GM19372 (cell line): ENCODE measurements at regions not wholly inside any gene's neighbourhood (a gene's known extent, or its start where the extent isn't known, plus 50 kb on each side); places are given as distances from the start of the nearest gene placed in this dataset.

Experiments
- ATAC-seq: cut with Tn5 transposase; IDR thresholded peaks from one replicate; pipeline ENCODE4 v1.9.1; 2021; ENCODE audit warnings: mild to moderate bottlenecking, low read depth, moderate library complexity; ENCODE audit not compliant: unreplicated experiment

GRCh38 chr18:73274812-73275621 lies 407.2 kb upstream of the NETO1 start:
- ATAC-seq, result no peak

- ATAC-seq, result no peak
These were observed 403.3 kb upstream of the NETO1 start for GRCh38 chr18:73270920-73271634.

- ATAC-seq, result no peak
These were observed 396.8 kb upstream of the NETO1 start for GRCh38 chr18:73264562-73264921.

DNA sequence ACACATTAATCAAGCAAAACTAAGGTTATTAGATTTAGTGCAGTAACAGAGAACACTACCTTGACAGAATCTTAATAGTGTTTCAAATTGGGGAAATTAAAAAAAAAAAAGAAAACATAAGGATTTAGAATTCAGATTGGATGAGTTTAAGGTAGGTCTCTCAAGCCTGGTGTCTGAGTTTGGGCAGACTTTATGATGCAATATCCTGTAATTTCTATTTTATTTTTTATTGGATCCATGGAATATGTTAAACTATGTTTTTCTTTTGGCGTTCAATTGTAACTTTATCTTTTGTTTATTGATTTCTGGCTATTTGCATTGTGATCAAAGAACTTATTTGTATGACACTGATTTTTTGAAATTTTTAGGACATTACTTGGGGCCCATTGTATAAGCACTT lies 394.1 kb upstream of the NETO1 start:
- no peak for ATAC-seq

- no peak for ATAC-seq
These were observed 393.5 kb upstream of the NETO1 start for GRCh38 chr18:73261243-73261642.

DNA sequence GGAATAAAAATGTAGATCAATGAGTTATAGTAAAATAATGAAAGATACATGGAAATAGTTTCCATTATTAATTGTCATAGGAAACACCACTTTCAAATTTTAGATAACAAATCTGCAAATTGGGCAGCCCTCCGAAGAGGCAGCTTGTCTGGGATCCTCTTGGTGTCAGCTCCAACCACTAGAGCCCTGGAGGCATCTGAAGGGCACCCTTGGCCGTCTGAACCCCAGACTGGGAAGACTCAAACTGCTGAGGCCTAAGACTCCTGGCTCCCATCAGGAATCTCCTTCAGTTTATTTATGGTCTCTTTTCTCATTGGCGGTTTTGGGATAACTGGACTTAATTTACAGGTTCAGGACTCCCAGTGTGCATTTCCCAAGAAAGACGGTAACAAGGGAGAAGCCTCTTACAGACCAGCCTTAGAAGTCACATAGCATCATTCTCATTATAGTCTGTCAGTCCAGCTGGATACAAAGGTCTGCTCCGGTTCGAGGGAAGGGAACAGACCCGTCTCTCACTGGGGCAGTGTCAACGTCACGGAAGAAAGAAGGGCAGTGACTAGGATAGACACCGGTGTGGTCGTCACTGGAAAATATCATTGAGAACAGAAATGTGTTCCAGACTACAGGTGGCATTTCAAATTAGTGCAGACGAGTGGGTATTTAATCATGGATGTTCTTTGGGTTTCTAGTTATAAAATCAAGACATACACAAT lies 390.7 kb upstream of the NETO1 start:
- ATAC-seq, result no peak

DNA sequence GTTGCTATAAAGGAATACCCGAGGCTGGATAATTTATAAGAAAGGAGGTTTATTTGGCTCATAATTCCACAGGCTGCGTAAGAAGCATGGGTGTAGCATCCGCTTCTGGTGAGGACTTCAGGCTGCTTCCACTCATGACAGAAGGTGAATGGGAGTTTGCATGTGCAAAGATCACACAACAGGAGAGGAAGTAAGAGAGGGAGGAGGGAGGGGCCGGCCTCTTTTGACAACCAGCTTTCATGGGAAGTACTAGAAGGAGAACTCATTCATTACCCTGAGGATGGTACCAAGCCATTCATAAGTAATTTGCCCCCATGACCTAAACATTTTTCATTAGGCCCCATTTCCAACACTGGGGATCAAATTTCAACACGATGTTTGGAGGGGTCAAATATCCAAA lies 386.8 kb upstream of the NETO1 start:
- ATAC-seq, result no peak

DNA sequence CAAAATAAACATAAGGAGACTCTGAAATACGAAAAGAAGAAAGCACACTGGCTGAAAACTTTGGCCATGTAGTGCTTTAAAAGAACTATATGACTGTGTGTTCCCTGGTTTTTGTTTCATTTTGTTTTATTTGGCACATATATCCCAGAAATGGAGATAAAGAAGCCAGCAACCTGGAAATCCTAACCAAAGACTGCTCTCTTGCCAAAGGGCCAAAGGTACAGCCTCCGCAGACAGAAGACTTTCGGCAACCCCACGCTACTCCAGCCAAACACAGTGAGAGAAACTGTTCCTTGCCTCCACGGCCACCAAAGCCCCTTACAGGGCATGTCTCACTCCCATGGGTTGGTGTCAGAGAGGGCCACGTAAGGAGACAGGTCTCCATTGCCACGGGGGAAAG lies 381.2 kb upstream of the NETO1 start:
- no peak for ATAC-seq

DNA sequence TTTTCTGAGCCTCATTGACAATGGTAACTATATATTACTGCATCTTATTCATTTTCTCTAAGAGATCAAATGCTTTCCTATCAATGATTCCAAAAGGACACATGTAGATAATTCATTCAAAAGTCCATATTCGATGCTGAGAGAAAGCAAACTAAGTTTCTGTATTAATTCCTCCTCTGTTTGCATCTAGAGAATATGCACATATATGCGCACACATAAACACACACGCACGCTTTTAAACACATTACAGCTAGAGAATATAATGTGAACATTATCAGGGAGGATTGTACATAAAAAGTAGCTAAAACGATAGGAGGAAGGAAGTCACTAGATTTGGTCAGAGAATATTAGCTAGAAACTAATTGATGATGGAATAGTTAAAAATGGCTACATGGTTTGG lies 379.0 kb upstream of the NETO1 start:
- ATAC-seq, result no peak

- no peak for ATAC-seq
These were observed 377.6 kb upstream of the NETO1 start for GRCh38 chr18:73245345-73245744.

DNA sequence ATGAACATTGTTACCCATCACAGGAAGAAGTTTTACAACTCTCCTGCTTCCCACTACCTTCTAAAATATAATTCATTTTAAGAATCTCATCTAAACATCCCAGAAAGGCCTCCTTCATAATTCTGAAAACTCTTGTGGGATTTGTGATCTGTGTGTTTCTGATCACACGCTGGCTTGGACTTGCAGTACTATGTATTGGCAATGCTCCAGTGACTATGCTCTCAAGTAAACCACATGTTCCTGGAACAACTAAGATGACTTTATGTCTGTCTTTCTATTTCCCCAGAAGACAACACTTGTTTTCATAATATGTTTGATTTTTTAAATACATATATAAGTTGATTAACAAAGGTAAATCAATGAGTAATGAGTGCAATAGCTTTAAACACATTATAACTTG lies 376.6 kb upstream of the NETO1 start:
- ATAC-seq, result no peak

- ATAC-seq, result no peak
These were observed 373.1 kb upstream of the NETO1 start for GRCh38 chr18:73240899-73241298.

DNA sequence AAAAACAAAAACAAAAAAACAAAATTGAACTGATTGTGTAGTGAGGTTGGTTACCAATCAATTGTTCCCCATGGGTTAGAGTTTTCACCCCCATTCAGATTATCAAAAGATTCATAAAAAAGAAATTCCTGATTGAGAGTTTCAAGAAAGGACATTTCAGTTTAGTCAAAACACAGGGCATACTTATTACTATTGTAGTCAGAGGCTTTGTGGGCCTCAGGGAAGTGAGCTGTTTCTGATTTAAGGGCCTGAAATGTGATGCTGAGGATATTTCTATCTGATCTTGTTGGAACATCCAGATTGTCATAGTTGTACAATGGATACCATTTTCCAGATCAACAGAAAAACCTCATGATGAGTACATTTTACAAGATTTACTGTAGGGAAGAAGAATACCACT lies 368.1 kb upstream of the NETO1 start:
- no peak for ATAC-seq

DNA sequence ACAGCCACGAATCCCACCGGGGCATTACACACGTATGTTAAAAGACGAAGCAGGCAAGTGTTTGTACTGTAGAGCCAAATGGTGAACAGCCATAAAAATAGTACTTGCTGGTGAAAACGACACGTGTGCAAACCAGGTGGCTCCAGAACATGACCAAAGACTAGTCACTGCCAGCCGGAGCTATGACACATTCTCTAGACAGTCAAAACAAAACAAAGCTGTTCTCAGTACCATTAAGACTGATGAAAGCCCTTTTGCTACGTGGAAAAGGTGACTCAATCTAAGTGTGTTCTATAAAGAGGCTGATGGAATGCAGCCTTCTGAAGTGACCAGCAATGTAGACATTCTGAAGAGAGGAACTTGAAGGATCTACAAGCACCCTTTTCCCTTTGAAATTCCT lies 367.7 kb upstream of the NETO1 start:
- ATAC-seq, result peak; percentile 84

DNA sequence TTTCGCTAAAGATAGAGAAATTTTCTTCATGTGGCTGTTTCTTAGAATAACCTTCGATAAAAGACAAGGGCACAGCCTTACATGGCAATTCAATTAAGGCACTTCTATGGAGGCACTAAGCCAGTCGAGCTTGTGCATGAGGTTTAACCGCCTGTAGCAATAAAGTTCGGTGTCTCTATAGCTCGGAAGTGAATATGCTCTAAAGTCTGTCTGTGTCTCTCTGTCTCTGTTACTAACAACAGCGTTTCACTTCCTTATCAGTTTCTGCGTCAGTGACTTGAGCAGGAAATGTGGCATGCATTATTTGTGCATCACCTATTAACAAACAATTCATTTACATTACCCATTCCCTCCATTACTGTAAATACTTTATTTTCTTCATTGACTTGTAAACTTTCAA lies 365.1 kb upstream of the NETO1 start:
- ATAC-seq, result peak; percentile 73

DNA sequence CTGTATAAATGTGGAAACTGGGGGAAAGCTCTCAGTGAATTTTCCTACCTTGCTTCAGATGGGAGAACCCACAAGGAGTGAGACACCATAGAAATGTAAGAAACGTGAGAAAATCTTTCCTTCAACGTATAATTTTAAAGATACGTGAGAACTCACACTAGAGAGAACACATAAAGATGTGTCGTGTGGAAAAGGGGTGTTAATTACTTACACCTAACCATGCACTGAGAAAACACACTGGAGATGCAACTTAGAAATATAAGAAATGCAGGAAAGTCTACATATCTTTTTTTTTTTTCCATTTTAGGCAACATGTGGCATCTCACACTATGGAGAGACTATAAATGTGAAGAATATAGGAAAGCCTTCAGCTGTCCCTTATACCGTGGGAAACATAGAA lies 352.9 kb upstream of the NETO1 start:
- ATAC-seq, result no peak

GRCh38 chr18:73218293-73218692 lies 350.5 kb upstream of the NETO1 start:
- ATAC-seq, result no peak

DNA sequence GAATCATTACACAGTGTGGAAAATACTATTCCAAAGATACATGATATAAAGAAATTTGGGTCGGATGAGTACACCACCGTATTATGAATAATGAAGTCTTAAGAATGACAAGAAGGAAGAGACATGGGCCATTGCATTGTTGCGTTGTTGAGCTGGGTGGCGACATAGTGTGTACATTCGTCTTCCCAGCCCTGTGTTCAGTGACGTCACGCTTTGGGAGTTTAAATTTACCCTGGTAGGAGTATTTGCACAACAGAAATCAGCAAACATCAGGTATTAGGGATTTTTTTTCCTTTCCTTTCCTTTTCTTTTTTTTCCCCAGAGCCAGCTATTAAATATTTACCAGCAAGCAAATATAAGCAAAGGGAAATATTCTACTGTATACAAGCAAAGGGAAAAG lies 347.2 kb upstream of the NETO1 start:
- ATAC-seq, result no peak

- ATAC-seq, result no peak
These were observed 344.7 kb upstream of the NETO1 start for GRCh38 chr18:73212442-73212841.

GRCh38 chr18:73201940-73202339 lies 334.2 kb upstream of the NETO1 start:
- ATAC-seq, result no peak

GRCh38 chr18:73199151-73199550 lies 331.4 kb upstream of the NETO1 start:
- ATAC-seq, result no peak

- no peak for ATAC-seq
These were observed 321.9 kb upstream of the NETO1 start for GRCh38 chr18:73189718-73190117.
